ENCODE measurements at regions not wholly inside any gene's neighbourhood (a gene's known extent, or its start where the extent isn't known, plus 50 kb on each side); places are given as distances from the start of the nearest gene placed in this dataset.

DNA sequence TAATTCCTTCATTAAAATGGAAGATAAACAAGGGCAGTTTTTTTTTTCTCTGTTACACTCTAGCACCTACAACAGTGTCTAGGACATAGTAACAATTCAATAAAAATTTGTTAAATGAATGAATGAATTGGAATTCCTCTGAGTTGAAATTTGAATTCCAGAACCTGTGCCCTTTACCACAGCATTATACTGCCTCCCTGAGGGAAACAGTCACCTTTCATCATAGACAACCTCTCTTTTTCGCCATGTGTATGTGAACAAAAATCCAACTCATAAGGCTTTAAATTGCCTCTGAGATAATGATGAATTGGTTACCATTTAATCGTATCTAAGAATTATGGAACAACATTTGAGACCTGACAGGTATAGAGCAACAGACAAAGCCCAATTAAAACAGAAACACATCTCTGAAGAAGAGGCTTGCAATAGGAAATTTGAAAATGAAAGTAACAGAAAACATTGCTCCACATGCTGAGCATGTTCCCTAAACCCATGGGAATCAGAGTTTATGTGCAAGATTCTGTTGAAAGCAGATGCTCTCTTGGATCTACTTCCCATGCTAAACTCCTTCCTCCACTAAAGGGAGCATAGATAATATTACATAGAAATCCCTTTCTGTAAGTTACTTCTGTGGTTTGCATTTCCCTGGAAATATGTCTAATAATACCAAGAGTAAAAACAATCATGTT, 657.8 kb downstream of the GALC start:
- Histone ChIP-seq H3K36me3 (ENCODE audit: control insufficient read depth, insufficient read depth, low read length) (no peaks in the 10 kb centered on the region), H3K27me3 (replicated peaks; ENCODE audit: control insufficient read depth, insufficient read depth, low read length) (no peaks in the 10 kb centered on the region), H3K4me3 (replicated peaks; ENCODE audit: low read depth, low read length) (no peak overlapping the region)
- DNase-seq (ENCODE audit: extremely low read depth, insufficient read length) = no peak
- TF ChIP-seq CTCF (IDR thresholded peaks at IDR 0.05; ENCODE audit: insufficient read depth, low read length, poor library complexity, severe bottlenecking) = no peak

DNA sequence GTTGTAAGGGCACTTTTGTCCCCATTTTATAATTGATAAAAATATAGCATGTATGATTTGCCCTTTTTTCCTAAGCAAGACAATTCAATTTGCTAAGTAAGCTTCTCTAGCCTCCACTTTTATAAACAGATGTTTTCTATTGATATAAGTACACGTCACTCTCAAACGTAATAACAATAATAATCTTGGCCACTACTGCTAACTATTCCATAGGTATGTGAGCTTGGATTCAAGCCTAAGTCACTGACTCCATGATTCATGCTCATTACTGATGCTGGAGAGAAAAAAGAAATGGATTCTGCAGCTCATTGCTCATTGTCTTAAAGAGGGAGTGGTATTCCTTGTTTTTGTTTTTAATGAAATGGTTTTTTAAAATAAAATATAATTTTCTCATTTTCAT, 661.0 kb downstream of the GALC start:
- H3K4me3 ChIP-seq (replicated peaks; ENCODE audit: low read depth, low read length) = no peak overlapping the region
- TF ChIP-seq CTCF (IDR thresholded peaks at IDR 0.05; ENCODE audit: insufficient read depth, low read length, poor library complexity, severe bottlenecking) = no peak
- no peaks in the 10 kb centered on the region for H3K27me3 ChIP-seq (replicated peaks; ENCODE audit: control insufficient read depth, insufficient read depth, low read length)
- DNase-seq (ENCODE audit: extremely low read depth, insufficient read length) = no peak
- H3K36me3 ChIP-seq (ENCODE audit: control insufficient read depth, insufficient read depth, low read length) = no peaks in the 10 kb centered on the region

GRCh38 chr14:87325741-87326140, 667.2 kb downstream of the GALC start:
- no peak overlapping the region for H3K4me3 ChIP-seq (replicated peaks; ENCODE audit: low read depth, low read length)
- DNase-seq (ENCODE audit: extremely low read depth, insufficient read length) = no peak
- H3K27me3 ChIP-seq (replicated peaks; ENCODE audit: control insufficient read depth, insufficient read depth, low read length) = no peaks in the 10 kb centered on the region
- TF ChIP-seq CTCF (IDR thresholded peaks at IDR 0.05; ENCODE audit: insufficient read depth, low read length, poor library complexity, severe bottlenecking) = no peak
- no peaks in the 10 kb centered on the region for H3K36me3 ChIP-seq (ENCODE audit: control insufficient read depth, insufficient read depth, low read length)

DNA sequence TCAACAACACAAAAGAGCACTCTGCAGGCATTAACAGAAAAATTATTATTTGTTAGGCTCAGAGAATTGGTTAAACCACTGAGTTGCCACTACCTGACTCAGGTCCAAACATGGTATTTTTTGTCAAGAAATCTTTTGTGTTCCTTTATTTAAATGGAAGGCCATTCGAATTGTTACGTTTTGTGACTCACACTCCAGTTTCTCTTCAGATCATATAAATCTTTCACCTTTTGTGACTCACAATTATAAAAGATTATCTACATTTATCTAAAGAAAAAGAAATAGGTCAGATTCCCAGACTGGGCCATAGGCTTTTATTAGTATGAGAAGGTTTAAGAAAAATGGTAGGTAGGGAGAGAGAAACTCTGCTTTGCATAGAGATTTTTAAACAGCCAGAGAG, 669.8 kb downstream of the GALC start:
- no peak for TF ChIP-seq CTCF (IDR thresholded peaks at IDR 0.05; ENCODE audit: insufficient read depth, low read length, poor library complexity, severe bottlenecking)
- no peak overlapping the region for H3K4me3 ChIP-seq (replicated peaks; ENCODE audit: low read depth, low read length)
- no peaks in the 10 kb centered on the region for H3K27me3 ChIP-seq (replicated peaks; ENCODE audit: control insufficient read depth, insufficient read depth, low read length)
- no peak for DNase-seq (ENCODE audit: extremely low read depth, insufficient read length)
- H3K36me3 ChIP-seq (ENCODE audit: control insufficient read depth, insufficient read depth, low read length) = no peaks in the 10 kb centered on the region

DNA sequence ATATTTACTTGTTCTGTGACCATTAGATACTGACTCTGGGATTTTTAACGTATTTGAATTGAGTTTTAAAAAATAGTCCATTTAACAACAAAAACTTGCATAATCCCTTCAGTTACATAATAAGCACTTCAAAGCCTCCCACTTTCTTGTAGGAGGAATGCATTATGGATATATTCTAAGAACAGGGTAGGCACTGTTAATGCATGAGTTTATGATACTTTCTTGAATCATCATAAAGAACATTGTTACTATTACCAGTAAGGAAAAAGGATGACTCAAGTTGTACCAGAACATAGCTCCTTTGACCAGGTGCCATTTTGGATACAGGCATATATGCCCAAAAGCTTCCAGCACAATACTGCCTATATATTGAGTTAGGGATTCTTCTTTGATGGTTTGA, 671.4 kb downstream of the GALC start:
- no peak for DNase-seq (ENCODE audit: extremely low read depth, insufficient read length)
- TF ChIP-seq CTCF (IDR thresholded peaks at IDR 0.05; ENCODE audit: insufficient read depth, low read length, poor library complexity, severe bottlenecking) = no peak
- no peaks in the 10 kb centered on the region for H3K27me3 ChIP-seq (replicated peaks; ENCODE audit: control insufficient read depth, insufficient read depth, low read length)
- H3K36me3 ChIP-seq (ENCODE audit: control insufficient read depth, insufficient read depth, low read length) = no peaks in the 10 kb centered on the region
- no peak overlapping the region for H3K4me3 ChIP-seq (replicated peaks; ENCODE audit: low read depth, low read length)

- no peak overlapping the region for H3K4me3 ChIP-seq (replicated peaks; ENCODE audit: low read depth, low read length)
- no peak for DNase-seq (ENCODE audit: extremely low read depth, insufficient read length)
- H3K27me3 ChIP-seq (replicated peaks; ENCODE audit: control insufficient read depth, insufficient read depth, low read length) = no peaks in the 10 kb centered on the region
- H3K36me3 ChIP-seq (ENCODE audit: control insufficient read depth, insufficient read depth, low read length) = no peaks in the 10 kb centered on the region
- no peak for TF ChIP-seq CTCF (IDR thresholded peaks at IDR 0.05; ENCODE audit: insufficient read depth, low read length, poor library complexity, severe bottlenecking)
Measured at GRCh38 chr14:87312894-87313205, 680.1 kb downstream of the GALC start.
